ENCODE measurements at regions not wholly inside any gene's neighbourhood (a gene's known extent, or its start where the extent isn't known, plus 50 kb on each side); places are given as distances from the start of the nearest gene placed in this dataset.

GRCh38 chr14:101189962-101190560 is 286.5 kb upstream of the RTL1 start (continued):
- TF ChIP-seq ZNF462 (CRISPR knock-in tag; IDR thresholded peaks at IDR 0.05) = no peak
- no peak for TF ChIP-seq ETS1 (IDR thresholded peaks at IDR 0.05)
- no peak for TF ChIP-seq NANOG (IDR thresholded peaks at IDR 0.05; ENCODE audit: borderline replicate concordance)
- no peak for TF ChIP-seq EZH2phosphoT487 (IDR thresholded peaks at IDR 0.05; ENCODE audit: unreplicated experiment)
- no peak for TF ChIP-seq POLR2AphosphoS5 (IDR thresholded peaks at IDR 0.05; ENCODE audit: low read depth)
- TF ChIP-seq ZNF114 (CRISPR knock-in tag; IDR thresholded peaks at IDR 0.05) = no peak
- no peak for TF ChIP-seq EZH2 (IDR thresholded peaks at IDR 0.05; ENCODE audit: low read depth, unreplicated experiment)
- no peak for TF ChIP-seq JUNB (IDR thresholded peaks at IDR 0.05; ENCODE audit: unreplicated experiment)
- TF ChIP-seq REST (IDR thresholded peaks at IDR 0.05; ENCODE audit: unreplicated experiment) = no peak
- no peak for TF ChIP-seq CREB1 (CRISPR knock-in tag; IDR thresholded peaks at IDR 0.05; ENCODE audit: low read depth)
- TF ChIP-seq CTCF (conservative IDR thresholded peaks at IDR 0.05; ENCODE audit: low read depth in 2 of 2) = no peak
